ENCODE measurements at regions not wholly inside any gene's neighbourhood (a gene's known extent, or its start where the extent isn't known, plus 50 kb on each side); places are given as distances from the start of the nearest gene placed in this dataset.

GRCh38 chr6:81950877-81951276 is 198.4 kb upstream of the TENT5A start:
- TF ChIP-seq TCF12 (IDR thresholded peaks at IDR 0.05; ENCODE audit: low read depth) (no peak), CREB1 (IDR thresholded peaks at IDR 0.05; ENCODE audit: low read depth) (no peak), RAD21 (IDR thresholded peaks at IDR 0.05; ENCODE audit: low read depth) (no peak), YY1 (IDR thresholded peaks at IDR 0.05; ENCODE audit: low read depth) (no peak), TEAD4 (IDR thresholded peaks at IDR 0.05) (no peak), CEBPB (IDR thresholded peaks at IDR 0.05) (no peak), EP300 (IDR thresholded peaks at IDR 0.05; ENCODE audit: borderline replicate concordance) (no peak), EGR1 (IDR thresholded peaks at IDR 0.05) (no peak), TAF1 (IDR thresholded peaks at IDR 0.05; ENCODE audit: low read depth) (no peak)
- TF ChIP-seq, protein P1, sequence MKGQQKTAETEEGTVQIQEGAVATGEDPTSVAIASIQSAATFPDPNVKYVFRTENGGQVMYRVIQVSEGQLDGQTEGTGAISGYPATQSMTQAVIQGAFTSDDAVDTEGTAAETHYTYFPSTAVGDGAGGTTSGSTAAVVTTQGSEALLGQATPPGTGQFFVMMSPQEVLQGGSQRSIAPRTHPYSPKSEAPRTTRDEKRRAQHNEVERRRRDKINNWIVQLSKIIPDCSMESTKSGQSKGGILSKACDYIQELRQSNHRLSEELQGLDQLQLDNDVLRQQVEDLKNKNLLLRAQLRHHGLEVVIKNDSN (IDR thresholded peaks at IDR 0.05) = no peak
- TF ChIP-seq, protein P2, sequence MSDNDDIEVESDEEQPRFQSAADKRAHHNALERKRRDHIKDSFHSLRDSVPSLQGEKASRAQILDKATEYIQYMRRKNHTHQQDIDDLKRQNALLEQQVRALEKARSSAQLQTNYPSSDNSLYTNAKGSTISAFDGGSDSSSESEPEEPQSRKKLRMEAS (IDR thresholded peaks at IDR 0.05) = no peak
- TF ChIP-seq, protein P3, sequence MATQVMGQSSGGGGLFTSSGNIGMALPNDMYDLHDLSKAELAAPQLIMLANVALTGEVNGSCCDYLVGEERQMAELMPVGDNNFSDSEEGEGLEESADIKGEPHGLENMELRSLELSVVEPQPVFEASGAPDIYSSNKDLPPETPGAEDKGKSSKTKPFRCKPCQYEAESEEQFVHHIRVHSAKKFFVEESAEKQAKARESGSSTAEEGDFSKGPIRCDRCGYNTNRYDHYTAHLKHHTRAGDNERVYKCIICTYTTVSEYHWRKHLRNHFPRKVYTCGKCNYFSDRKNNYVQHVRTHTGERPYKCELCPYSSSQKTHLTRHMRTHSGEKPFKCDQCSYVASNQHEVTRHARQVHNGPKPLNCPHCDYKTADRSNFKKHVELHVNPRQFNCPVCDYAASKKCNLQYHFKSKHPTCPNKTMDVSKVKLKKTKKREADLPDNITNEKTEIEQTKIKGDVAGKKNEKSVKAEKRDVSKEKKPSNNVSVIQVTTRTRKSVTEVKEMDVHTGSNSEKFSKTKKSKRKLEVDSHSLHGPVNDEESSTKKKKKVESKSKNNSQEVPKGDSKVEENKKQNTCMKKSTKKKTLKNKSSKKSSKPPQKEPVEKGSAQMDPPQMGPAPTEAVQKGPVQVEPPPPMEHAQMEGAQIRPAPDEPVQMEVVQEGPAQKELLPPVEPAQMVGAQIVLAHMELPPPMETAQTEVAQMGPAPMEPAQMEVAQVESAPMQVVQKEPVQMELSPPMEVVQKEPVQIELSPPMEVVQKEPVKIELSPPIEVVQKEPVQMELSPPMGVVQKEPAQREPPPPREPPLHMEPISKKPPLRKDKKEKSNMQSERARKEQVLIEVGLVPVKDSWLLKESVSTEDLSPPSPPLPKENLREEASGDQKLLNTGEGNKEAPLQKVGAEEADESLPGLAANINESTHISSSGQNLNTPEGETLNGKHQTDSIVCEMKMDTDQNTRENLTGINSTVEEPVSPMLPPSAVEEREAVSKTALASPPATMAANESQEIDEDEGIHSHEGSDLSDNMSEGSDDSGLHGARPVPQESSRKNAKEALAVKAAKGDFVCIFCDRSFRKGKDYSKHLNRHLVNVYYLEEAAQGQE (IDR thresholded peaks at IDR 0.05; ENCODE audit: low read depth) = no peak
